ENCODE measurements at regions not wholly inside any gene's neighbourhood (a gene's known extent, or its start where the extent isn't known, plus 50 kb on each side); places are given as distances from the start of the nearest gene placed in this dataset.

DNA sequence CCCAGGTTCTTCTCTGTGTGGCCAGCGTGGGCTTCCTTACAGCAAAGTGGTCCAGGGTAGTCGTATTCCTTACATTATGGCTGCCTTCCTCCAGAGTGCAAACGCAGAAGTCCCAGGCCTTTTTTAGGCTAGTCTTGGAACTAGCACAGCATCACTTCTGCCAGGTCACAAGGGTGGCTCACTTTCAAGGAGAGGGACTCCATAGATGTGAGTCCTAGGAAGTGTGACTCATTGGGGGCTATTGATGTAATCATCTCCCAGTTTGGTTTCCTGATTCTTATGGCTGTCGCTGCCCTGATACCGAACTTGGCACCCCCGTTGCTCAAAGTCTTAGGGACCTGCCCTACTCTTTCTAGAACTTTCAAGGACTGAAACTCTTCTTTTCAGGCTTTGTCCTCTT is 140.0 kb downstream of the DCK start:
- no peak for DNase-seq (ENCODE audit: low read depth)
- TF ChIP-seq, protein P1, sequence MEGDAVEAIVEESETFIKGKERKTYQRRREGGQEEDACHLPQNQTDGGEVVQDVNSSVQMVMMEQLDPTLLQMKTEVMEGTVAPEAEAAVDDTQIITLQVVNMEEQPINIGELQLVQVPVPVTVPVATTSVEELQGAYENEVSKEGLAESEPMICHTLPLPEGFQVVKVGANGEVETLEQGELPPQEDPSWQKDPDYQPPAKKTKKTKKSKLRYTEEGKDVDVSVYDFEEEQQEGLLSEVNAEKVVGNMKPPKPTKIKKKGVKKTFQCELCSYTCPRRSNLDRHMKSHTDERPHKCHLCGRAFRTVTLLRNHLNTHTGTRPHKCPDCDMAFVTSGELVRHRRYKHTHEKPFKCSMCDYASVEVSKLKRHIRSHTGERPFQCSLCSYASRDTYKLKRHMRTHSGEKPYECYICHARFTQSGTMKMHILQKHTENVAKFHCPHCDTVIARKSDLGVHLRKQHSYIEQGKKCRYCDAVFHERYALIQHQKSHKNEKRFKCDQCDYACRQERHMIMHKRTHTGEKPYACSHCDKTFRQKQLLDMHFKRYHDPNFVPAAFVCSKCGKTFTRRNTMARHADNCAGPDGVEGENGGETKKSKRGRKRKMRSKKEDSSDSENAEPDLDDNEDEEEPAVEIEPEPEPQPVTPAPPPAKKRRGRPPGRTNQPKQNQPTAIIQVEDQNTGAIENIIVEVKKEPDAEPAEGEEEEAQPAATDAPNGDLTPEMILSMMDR (conservative IDR thresholded peaks at IDR 0.05; ENCODE audit: low read length): no peak
- no peak overlapping the region for H3K4me3 ChIP-seq (ENCODE audit: low read length)

GRCh38 chr4:71136071-71136470 is 142.6 kb downstream of the DCK start:
- no peak for DNase-seq (ENCODE audit: low read depth)
- TF ChIP-seq, protein P1 (conservative IDR thresholded peaks at IDR 0.05; ENCODE audit: low read length): no peak
- H3K4me3 ChIP-seq (ENCODE audit: low read length): no peak overlapping the region

GRCh38 chr4:71138007-71138615 is 144.7 kb downstream of the DCK start:
- no peak overlapping the region for H3K4me3 ChIP-seq (ENCODE audit: low read length)
- no peak for DNase-seq (ENCODE audit: low read depth)
- TF ChIP-seq, protein P1 (conservative IDR thresholded peaks at IDR 0.05; ENCODE audit: low read length): no peak

GRCh38 chr4:71140563-71140962 is 147.1 kb downstream of the DCK start:
- TF ChIP-seq, protein P1 (conservative IDR thresholded peaks at IDR 0.05; ENCODE audit: low read length): no peak

DNA sequence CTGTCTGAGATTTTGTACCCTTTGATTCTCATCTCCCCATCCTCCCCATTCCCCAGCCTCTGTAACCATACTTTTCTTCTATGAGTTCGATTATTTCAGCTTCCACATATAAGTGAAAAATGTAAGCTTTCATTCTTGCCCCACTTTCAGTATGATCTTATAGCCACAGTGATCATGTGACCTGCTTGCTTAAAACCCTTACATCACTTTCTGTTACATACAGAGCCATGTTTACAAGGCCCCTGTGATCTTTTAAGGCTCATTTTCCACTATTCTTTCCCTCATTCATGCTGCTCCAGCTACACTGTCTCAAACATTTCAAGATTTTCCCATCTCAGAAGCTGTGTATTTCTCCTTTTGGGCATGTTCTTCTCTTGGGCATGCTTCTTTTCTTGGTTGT is 147.7 kb downstream of the DCK start:
- no peak overlapping the region for H3K4me3 ChIP-seq (ENCODE audit: low read length)
- DNase-seq (ENCODE audit: low read depth): no peak
- TF ChIP-seq, protein P1 (conservative IDR thresholded peaks at IDR 0.05; ENCODE audit: low read length): no peak

More at GRCh38 chr4:71140563-71140962, 147.1 kb downstream of the DCK start:
- H3K4me3 ChIP-seq (ENCODE audit: low read length): no peak overlapping the region
- DNase-seq (ENCODE audit: low read depth): no peak

DNA sequence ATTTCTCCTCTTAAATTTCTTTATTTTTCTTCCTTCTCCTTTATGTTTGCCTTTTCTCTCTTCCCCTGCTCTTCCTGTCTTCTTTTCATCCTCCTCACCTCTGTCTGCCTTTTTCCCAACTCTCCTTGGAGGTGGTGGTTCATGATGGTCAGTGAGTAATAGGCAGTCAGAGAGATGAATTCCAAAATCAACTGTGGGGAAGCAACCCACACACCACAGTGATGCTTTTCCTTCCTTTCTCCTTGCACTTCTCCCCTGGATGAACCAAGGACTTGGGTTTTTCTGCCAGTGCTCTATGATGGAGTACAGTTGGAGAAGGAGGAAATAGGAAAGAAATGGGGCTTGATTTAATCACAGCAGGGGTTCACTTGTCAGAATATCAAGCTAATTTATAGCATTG is 153.8 kb downstream of the DCK start:
- peak; percentile 8 for DNase-seq (ENCODE audit: low read depth)
- TF ChIP-seq, protein P1 (conservative IDR thresholded peaks at IDR 0.05; ENCODE audit: low read length): no peak

DNA sequence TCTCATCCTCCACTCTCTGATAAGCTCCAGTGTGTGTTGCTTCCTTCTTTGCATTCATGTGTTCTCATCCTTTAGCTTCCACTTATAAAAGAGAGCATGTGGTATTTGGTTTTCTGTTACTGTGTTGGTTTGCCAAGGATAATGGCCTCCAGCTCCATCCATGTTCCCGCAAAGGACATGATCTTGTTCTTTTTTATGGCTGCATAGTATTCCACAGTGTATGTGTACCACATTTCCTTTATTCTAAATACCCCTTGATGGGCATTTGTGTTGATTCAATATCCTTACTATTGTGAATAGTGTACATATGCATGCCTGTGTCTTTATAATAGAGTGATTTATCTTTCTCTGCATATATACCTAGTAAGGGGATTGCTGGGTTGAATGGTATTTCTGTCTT is 155.1 kb downstream of the DCK start:
- TF ChIP-seq, protein P1 (conservative IDR thresholded peaks at IDR 0.05; ENCODE audit: low read length): no peak
- no peak overlapping the region for H3K4me3 ChIP-seq (ENCODE audit: low read length)
- no peak for DNase-seq (ENCODE audit: low read depth)

More for the DNA sequence above, 153.8 kb downstream of the DCK start:
- no peak overlapping the region for H3K4me3 ChIP-seq (ENCODE audit: low read length)

Data from AG10803 (cell line).